BLaER1 treated with 17β-estradiol and CSF1 and Interleukin-3, amounts not matched to agents 10 nM and 100 nM (cell line): ENCODE measurements at regions not wholly inside any gene's neighbourhood (a gene's known extent, or its start where the extent isn't known, plus 50 kb on each side); places are given as distances from the start of the nearest gene placed in this dataset.

Source experiments
- H3K27ac ChIP-seq, 11 experiments: shearing (Covaris generic); formaldehyde crosslinking; 2 replicates each; pipeline ENCODE4 v1.8.1; 2022
- H3K27me3 ChIP-seq, 11 experiments: shearing (Covaris generic); formaldehyde crosslinking; 2 replicates each; pipeline ENCODE4 v1.8.1; 2022
- H3K36me3 ChIP-seq, 11 experiments: shearing (Covaris generic); formaldehyde crosslinking; 2 replicates each; pipeline ENCODE4 v1.8.1; 2022
- H3K4me1 ChIP-seq, 10 experiments: shearing (Covaris generic); formaldehyde crosslinking; 2 replicates each; pipeline ENCODE4 v1.8.1; 2022
- H3K4me2 ChIP-seq, 11 experiments: shearing (Covaris generic); formaldehyde crosslinking; 2 replicates each; pipeline ENCODE4 v1.8.1; 2022
- H3K4me3 ChIP-seq, 10 experiments: shearing (Covaris generic); formaldehyde crosslinking; 2 replicates each; pipeline ENCODE4 v1.8.1; 2022
- H3K9ac ChIP-seq, 11 experiments: shearing (Covaris generic); formaldehyde crosslinking; 2 replicates each; pipeline ENCODE4 v1.8.1; 2022
- H3K9me3 ChIP-seq, 11 experiments: shearing (Covaris generic); formaldehyde crosslinking; replicated peaks in 1 of 11; 2 replicates each; pipeline ENCODE4 v1.8.1; 2022
- H4K20me1 ChIP-seq, 11 experiments: shearing (Covaris generic); formaldehyde crosslinking; 2 replicates each; pipeline ENCODE4 v1.8.1; 2022
- Cebpa-rat ChIP-seq, 11 experiments: shearing (Covaris generic); IDR thresholded peaks; 2 replicates each; pipeline ENCODE4 v1.8.1; 2022

DNA sequence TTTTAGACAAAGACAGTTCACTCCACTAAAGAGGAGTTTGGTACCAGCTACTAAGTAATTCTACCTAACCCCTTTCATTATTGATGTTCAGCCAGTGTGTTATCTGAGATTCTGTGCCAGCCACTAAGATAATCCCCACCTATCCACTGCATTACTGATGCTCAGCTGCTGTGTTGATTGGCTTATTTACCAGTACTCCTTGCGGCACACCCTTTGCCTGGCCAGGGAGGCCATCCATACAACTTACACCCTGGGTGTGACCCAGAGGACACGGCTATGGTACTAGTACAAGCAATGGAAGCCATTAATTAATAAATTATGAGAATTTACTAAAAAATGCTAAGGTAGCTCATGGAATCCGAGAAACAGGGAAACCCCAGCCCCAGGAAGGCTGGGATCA, 290.7 kb upstream of the CTNNB1 start:
- Histone ChIP-seq H3K4me2 (no peak overlapping the region), H3K27me3 (no peaks in the 10 kb centered on the region), H4K20me1 (no peaks in the 10 kb centered on the region), H3K9me3 (no peaks in the 10 kb centered on the region; a peak in 1 of 22 replicates), H3K4me3 (no peak overlapping the region), H3K9ac (no peak overlapping the region), H3K27ac (no peak overlapping the region), H3K36me3 (no peaks in the 10 kb centered on the region), H3K4me1 (no peaks in the 10 kb centered on the region)
- no peak for TF ChIP-seq Cebpa-rat (IDR thresholded peaks at IDR 0.05)

DNA sequence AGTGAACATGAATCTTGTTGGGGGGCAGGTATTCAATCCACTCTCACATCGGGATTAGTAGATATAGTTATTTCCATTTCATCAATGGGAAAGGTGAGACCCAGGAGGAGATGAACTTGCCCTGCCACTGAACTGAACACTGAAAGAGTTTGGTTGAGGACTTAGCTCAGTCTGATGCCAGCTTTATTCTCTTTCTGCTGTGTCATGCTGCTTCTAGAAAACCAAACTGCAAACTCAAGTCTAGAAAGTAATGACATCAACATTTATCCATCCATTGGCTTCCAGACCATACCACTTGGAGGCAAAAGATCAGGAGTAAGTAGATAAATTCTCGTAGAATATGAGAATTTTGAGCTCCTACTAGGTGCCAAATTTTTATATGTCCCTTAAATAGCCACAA, 288.0 kb upstream of the CTNNB1 start:
- no peaks in the 10 kb centered on the region for H3K4me1 ChIP-seq
- H3K9ac ChIP-seq, result no peak overlapping the region
- no peaks in the 10 kb centered on the region for H4K20me1 ChIP-seq
- H3K4me3 ChIP-seq, result no peak overlapping the region
- H3K36me3 ChIP-seq, result no peaks in the 10 kb centered on the region
- no peaks in the 10 kb centered on the region for H3K27me3 ChIP-seq
- H3K9me3 ChIP-seq, result no peaks in the 10 kb centered on the region; a peak in 1 of 22 replicates
- no peak overlapping the region for H3K4me2 ChIP-seq
- no peak for TF ChIP-seq Cebpa-rat (IDR thresholded peaks at IDR 0.05)
- H3K27ac ChIP-seq, result no peak overlapping the region

DNA sequence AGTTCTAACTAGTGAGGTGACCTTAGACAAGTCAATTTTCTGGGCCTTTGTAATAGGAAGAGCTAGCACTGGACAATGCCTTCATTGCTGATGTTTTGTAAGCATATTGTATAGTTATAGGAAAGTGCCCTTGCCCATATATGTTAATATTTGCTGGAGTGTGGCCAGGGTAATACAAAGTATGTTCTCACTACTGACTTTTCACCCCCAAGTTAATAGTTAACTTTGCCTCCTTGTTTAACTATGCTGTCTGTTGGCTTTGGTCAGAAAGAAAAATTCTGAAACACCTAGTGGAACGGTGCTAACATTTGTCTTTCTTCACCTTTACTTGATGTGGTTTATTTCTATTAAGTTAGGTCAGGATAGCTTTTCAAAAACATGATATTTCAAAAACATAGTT, 287.4 kb upstream of the CTNNB1 start:
- Histone ChIP-seq H3K36me3 (no peaks in the 10 kb centered on the region), H3K9me3 (no peaks in the 10 kb centered on the region; a peak in 1 of 22 replicates), H3K9ac (no peak overlapping the region), H3K4me1 (no peaks in the 10 kb centered on the region), H4K20me1 (no peaks in the 10 kb centered on the region), H3K27ac (no peak overlapping the region), H3K4me3 (no peak overlapping the region), H3K4me2 (no peak overlapping the region), H3K27me3 (no peaks in the 10 kb centered on the region)
- no peak for TF ChIP-seq Cebpa-rat (IDR thresholded peaks at IDR 0.05)

DNA sequence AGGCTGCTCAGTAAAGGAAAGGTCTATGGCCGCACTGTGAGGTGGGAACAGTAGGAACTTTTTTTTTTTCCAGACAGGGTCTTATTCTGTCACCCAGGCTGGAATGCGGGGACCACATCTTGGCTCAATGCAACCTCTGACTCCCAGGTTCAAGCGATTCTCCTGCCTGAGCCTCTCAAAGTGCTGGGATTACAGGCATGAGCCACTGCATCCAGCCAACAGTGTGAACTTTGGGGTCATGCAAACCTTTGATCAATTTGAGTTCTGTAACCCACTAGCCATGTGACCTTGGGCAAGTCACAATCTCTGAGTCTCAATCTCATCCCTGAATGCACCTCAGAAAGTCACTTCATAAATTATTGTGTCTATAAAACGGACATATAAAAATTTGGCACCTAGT, 286.8 kb upstream of the CTNNB1 start:
- H3K9ac ChIP-seq, result no peak overlapping the region
- no peak for TF ChIP-seq Cebpa-rat (IDR thresholded peaks at IDR 0.05)
- H3K9me3 ChIP-seq, result no peaks in the 10 kb centered on the region; a peak in 1 of 22 replicates
- H3K4me1 ChIP-seq, result no peaks in the 10 kb centered on the region
- no peaks in the 10 kb centered on the region for H4K20me1 ChIP-seq
- H3K36me3 ChIP-seq, result no peaks in the 10 kb centered on the region
- no peaks in the 10 kb centered on the region for H3K27me3 ChIP-seq
- H3K4me3 ChIP-seq, result no peak overlapping the region
- H3K4me2 ChIP-seq, result no peak overlapping the region
- H3K27ac ChIP-seq, result no peak overlapping the region

DNA sequence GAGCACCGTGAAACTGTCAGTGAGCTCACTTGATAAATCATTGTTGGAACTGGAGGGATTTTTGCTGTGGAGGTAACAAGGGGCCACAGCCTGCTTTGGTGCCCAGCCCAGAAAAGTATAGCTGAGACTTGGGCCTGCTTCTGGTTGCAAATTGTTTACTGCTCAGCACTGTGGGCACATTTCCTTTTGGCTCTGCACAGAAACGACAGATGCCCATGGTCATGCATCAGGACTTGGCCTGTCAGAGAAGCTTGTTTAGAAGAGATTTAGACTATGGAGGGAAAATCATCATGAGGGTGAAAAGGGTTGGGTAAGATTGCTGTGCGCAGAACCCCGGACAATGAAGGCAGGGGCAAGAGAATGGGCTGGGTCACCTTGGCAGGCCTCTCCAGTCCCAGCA, 286.1 kb upstream of the CTNNB1 start:
- H3K36me3 ChIP-seq, result no peaks in the 10 kb centered on the region
- TF ChIP-seq Cebpa-rat (IDR thresholded peaks at IDR 0.05), result no peak
- H3K4me1 ChIP-seq, result no peaks in the 10 kb centered on the region

DNA sequence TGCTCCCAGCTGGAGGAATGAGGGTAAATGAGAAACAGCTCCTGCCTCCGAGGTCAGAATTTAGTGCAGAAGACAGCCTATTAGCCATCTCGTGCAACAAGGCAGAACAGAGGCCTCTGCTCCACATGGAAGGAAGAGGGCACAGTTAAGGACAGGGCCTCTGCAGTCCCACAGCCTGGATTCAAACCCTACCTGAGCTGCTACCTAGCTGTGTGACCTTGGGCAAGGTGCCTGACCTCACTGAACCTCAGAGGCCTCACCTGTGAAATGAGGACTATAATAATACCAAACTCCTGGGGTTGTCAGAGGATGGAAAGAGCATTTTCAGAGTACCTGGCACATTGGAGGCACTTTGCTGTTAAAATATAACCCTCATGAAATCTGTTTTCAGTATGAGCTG, 285.7 kb upstream of the CTNNB1 start:
- H3K36me3 ChIP-seq, result no peaks in the 10 kb centered on the region
- H3K4me1 ChIP-seq, result no peaks in the 10 kb centered on the region
- no peaks in the 10 kb centered on the region for H4K20me1 ChIP-seq
- no peaks in the 10 kb centered on the region for H3K9me3 ChIP-seq
- H3K4me2 ChIP-seq, result no peak overlapping the region
- no peaks in the 10 kb centered on the region for H3K27me3 ChIP-seq
- no peak overlapping the region for H3K27ac ChIP-seq
- no peak for TF ChIP-seq Cebpa-rat (IDR thresholded peaks at IDR 0.05)
- no peak overlapping the region for H3K9ac ChIP-seq
- no peak overlapping the region for H3K4me3 ChIP-seq

More for the DNA sequence above, 286.1 kb upstream of the CTNNB1 start:
- no peaks in the 10 kb centered on the region for H3K27me3 ChIP-seq
- H3K4me3 ChIP-seq, result no peak overlapping the region
- no peak overlapping the region for H3K27ac ChIP-seq
- no peaks in the 10 kb centered on the region; a peak in 1 of 22 replicates for H3K9me3 ChIP-seq
- H3K4me2 ChIP-seq, result no peak overlapping the region
- no peaks in the 10 kb centered on the region for H4K20me1 ChIP-seq
- no peak overlapping the region for H3K9ac ChIP-seq

DNA sequence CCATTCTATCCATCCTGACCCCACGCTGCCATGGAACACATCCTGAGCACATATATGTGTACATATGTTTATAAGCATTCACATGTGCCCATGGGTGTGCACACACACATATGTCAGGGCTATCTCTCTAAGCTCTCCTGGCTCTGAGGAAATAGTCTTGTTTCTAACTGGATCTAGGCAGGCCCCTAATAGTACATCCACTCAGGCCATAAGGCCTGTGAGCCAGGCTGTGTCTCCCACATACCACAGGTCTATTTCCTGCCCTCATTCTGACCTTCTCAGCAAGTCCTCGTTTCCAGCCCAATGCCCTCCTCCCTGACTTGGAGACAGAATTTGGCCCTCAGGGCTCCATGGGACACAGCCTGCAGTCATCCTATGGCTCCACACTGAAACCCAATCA, 284.8 kb upstream of the CTNNB1 start:
- H3K9ac ChIP-seq, result no peak overlapping the region
- no peaks in the 10 kb centered on the region for H3K27me3 ChIP-seq
- H3K36me3 ChIP-seq, result no peaks in the 10 kb centered on the region
- H3K9me3 ChIP-seq, result no peaks in the 10 kb centered on the region
- H4K20me1 ChIP-seq, result no peaks in the 10 kb centered on the region
- peaks cover 0 to under 1% (median 0%) of the 10 kb centered on the region in 10 experiments; a peak in 1 of 20 replicates for H3K4me1 ChIP-seq
- H3K27ac ChIP-seq, result no peak overlapping the region
- no peak overlapping the region for H3K4me2 ChIP-seq
- TF ChIP-seq Cebpa-rat (IDR thresholded peaks at IDR 0.05), result no peak
- H3K4me3 ChIP-seq, result no peak overlapping the region

DNA sequence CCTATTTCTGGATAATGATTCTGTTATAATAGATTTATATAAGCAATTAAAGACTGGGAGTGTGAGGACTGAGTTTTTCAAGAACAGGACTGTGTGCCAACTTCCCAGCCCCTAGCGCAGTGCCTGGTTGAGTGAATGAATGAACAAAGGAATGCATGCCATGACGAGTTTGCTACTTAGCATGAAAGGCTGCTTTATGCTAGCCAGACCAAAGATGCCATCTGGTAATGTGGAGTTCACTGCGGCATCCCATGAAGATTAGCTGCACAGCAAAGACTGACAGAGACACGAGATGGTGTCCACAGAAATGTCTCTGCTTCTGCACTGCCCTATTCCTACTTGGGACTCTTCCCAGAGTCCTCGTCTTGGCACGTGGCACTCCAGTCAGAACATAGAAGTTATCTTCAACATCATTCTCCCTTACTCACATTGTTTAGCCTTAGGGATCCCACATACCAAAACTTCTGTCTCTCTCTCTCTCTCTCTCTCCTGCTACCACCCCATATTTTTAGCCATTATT, 283.9 kb upstream of the CTNNB1 start:
- H3K9me3 ChIP-seq, result no peaks in the 10 kb centered on the region
- no peak overlapping the region for H3K9ac ChIP-seq
- no peak for TF ChIP-seq Cebpa-rat (IDR thresholded peaks at IDR 0.05)
- H3K27ac ChIP-seq, result no peak overlapping the region
- H3K4me2 ChIP-seq, result no peak overlapping the region
- H3K27me3 ChIP-seq, result no peaks in the 10 kb centered on the region
- no peak overlapping the region for H3K4me3 ChIP-seq
- H3K4me1 ChIP-seq, result peaks cover 0 to 9% (median 0%) of the 10 kb centered on the region in 10 experiments; a peak in 3 of 20 replicates
- H4K20me1 ChIP-seq, result no peaks in the 10 kb centered on the region
- H3K36me3 ChIP-seq, result no peaks in the 10 kb centered on the region

DNA sequence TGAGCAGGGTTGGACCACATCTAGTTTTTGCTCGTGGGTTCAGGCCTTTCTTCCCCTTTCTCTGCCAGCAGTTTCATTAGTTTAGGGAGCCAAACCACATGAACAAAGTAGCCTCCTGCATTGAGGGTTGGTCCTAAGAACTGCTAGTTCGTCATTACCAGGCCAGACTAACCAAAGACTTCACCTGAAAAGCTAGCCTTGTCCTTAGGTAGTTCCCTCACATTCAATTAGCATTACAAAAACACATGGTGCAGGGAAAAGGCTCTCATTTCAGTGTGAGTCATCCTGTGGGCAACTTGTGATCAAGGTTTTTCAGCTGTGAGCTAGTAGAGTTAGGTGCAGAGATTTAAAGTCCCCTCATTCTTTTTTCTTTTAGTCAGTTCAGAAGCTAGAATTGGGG, 279.3 kb upstream of the CTNNB1 start:
- H3K9me3 ChIP-seq, result peaks cover 0 to 6% (median 0%) of the 10 kb centered on the region in 11 experiments; a peak in 2 of 22 replicates
- no peaks in the 10 kb centered on the region for H4K20me1 ChIP-seq
- no peak overlapping the region for H3K4me3 ChIP-seq
- no peak overlapping the region for H3K9ac ChIP-seq
- H3K4me2 ChIP-seq, result 0 out of 22 replicates have a peak overlapping the region, but pooled peaks of 1 of the 11 experiments have one; percentile 7
- peaks cover 0 to 21% (median 0%) of the 10 kb centered on the region in 10 experiments; a peak in 4 of 20 replicates for H3K4me1 ChIP-seq
- no peak overlapping the region for H3K27ac ChIP-seq
- no peaks in the 10 kb centered on the region for H3K36me3 ChIP-seq
- no peaks in the 10 kb centered on the region for H3K27me3 ChIP-seq
- no peak for TF ChIP-seq Cebpa-rat (IDR thresholded peaks at IDR 0.05)

DNA sequence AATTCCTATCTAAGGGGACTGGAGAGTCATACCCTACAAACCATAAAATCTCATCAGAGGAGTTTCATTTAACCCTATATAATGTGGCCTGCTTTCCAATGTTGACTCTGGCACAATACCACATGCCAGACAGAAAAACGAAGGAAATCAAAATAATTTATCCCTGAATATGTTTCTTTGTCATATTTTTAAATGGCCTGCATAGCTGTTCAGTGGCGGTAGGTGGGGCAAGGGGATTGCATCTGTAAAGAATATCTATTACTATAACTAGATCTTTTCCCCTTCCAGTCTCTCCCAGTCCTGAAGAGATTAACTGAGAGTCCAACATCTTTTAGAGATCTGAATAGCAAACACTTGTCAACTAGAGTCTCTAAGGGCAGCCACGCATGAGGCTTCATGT, 278.1 kb upstream of the CTNNB1 start:
- no peak overlapping the region for H3K4me2 ChIP-seq
- H3K36me3 ChIP-seq, result no peaks in the 10 kb centered on the region
- no peaks in the 10 kb centered on the region for H4K20me1 ChIP-seq
- H3K27ac ChIP-seq, result no peak overlapping the region
- no peak for TF ChIP-seq Cebpa-rat (IDR thresholded peaks at IDR 0.05)
- peaks cover 0 to 6% (median 0%) of the 10 kb centered on the region in 11 experiments; a peak in 2 of 22 replicates for H3K9me3 ChIP-seq
- H3K9ac ChIP-seq, result no peak overlapping the region
- H3K4me3 ChIP-seq, result no peak overlapping the region
- peaks cover 0 to 24% (median 0%) of the 10 kb centered on the region in 10 experiments; a peak in 4 of 20 replicates for H3K4me1 ChIP-seq
- no peaks in the 10 kb centered on the region for H3K27me3 ChIP-seq
